ENCODE measurements at regions not wholly inside any gene's neighbourhood (a gene's known extent, or its start where the extent isn't known, plus 50 kb on each side); places are given as distances from the start of the nearest gene placed in this dataset.

- DNase-seq (ENCODE audit: low read depth in 4 of 4, low spot score in 3 of 4) = no peak
Measured at GRCh38 chr18:78803104-78803503, 176.5 kb upstream of the SALL3 start.

- no peak for DNase-seq (ENCODE audit: low read depth in 4 of 4, low spot score in 3 of 4)
Measured at GRCh38 chr18:78804206-78805030, 175.2 kb upstream of the SALL3 start.

GRCh38 chr18:78805840-78806239 is 173.8 kb upstream of the SALL3 start:
- no peak for DNase-seq (ENCODE audit: low read depth in 4 of 4, low spot score in 3 of 4)

- no peak for DNase-seq (ENCODE audit: low read depth in 4 of 4, low spot score in 3 of 4)
Measured at GRCh38 chr18:78807668-78808067, 171.9 kb upstream of the SALL3 start.

- no peak for DNase-seq (ENCODE audit: low read depth in 4 of 4, low spot score in 3 of 4)
Measured at GRCh38 chr18:78809845-78810244, 169.8 kb upstream of the SALL3 start.

GRCh38 chr18:78810706-78811105 is 168.9 kb upstream of the SALL3 start:
- no peak for DNase-seq (ENCODE audit: low read depth in 4 of 4, low spot score in 3 of 4)

GRCh38 chr18:78812067-78812466 is 167.6 kb upstream of the SALL3 start:
- no peak for DNase-seq (ENCODE audit: low read depth in 4 of 4, low spot score in 3 of 4)

- no peak for DNase-seq (ENCODE audit: low read depth in 4 of 4, low spot score in 3 of 4)
Measured at GRCh38 chr18:78813156-78813555, 166.5 kb upstream of the SALL3 start.

- DNase-seq (ENCODE audit: low read depth in 4 of 4, low spot score in 3 of 4) = no peak
Measured at GRCh38 chr18:78813936-78814710, 165.5 kb upstream of the SALL3 start.

GRCh38 chr18:78814766-78815165 is 164.9 kb upstream of the SALL3 start:
- no peak for DNase-seq (ENCODE audit: low read depth in 4 of 4, low spot score in 3 of 4)

GRCh38 chr18:78816114-78816513 is 163.5 kb upstream of the SALL3 start:
- no peak for DNase-seq (ENCODE audit: low read depth in 4 of 4, low spot score in 3 of 4)

GRCh38 chr18:78816916-78817315 is 162.7 kb upstream of the SALL3 start:
- DNase-seq (ENCODE audit: low read depth in 4 of 4, low spot score in 3 of 4) = no peak

GRCh38 chr18:78818495-78818894 is 161.1 kb upstream of the SALL3 start:
- DNase-seq (ENCODE audit: low read depth in 4 of 4, low spot score in 3 of 4) = no peak

- DNase-seq (ENCODE audit: low read depth in 4 of 4, low spot score in 3 of 4) = no peak
Measured at GRCh38 chr18:78818961-78819360, 160.7 kb upstream of the SALL3 start.

GRCh38 chr18:78820161-78820834 is 159.3 kb upstream of the SALL3 start:
- no peak for DNase-seq (ENCODE audit: low read depth in 4 of 4, low spot score in 3 of 4)

- no peak for DNase-seq (ENCODE audit: low read depth in 4 of 4, low spot score in 3 of 4)
Measured at GRCh38 chr18:78821396-78821795, 158.2 kb upstream of the SALL3 start.

- no peak for DNase-seq (ENCODE audit: low read depth in 4 of 4, low spot score in 3 of 4)
Measured at GRCh38 chr18:78822171-78822948, 157.3 kb upstream of the SALL3 start.

GRCh38 chr18:78822949-78823285 is 156.7 kb upstream of the SALL3 start:
- no peak for DNase-seq (ENCODE audit: low read depth in 4 of 4, low spot score in 3 of 4)

GRCh38 chr18:78825168-78825567 is 154.4 kb upstream of the SALL3 start:
- no peak for DNase-seq (ENCODE audit: low read depth in 4 of 4, low spot score in 3 of 4)

GRCh38 chr18:78826631-78827030 is 153.0 kb upstream of the SALL3 start:
- no peak for DNase-seq (ENCODE audit: low read depth in 4 of 4, low spot score in 3 of 4)

GRCh38 chr18:78827141-78827540 is 152.5 kb upstream of the SALL3 start:
- DNase-seq (ENCODE audit: low read depth in 4 of 4, low spot score in 3 of 4) = no peak
